ENCODE measurements at regions not wholly inside any gene's neighbourhood (a gene's known extent, or its start where the extent isn't known, plus 50 kb on each side); places are given as distances from the start of the nearest gene placed in this dataset.

DNA sequence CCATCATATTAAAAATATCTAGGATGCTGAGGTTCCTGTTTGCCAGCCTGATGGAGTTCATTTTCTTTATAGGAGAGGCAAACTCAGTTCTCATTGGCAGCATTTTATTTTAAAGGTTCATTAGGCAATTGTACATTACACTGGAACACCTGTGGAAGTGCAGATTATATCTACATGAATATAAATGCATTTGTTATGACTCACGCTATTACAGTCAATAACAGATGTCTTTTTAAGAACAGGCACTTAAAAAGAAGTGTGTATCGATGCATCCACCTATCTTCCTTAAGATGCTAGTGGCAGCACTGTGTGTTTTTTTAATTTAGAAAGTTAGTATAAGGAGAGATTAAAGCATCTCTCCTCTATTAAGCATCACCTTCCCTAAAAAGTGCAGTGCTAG, 276.5 kb downstream of the PRDM2 start:
- no peak for DNase-seq

- DNase-seq = no peak
Measured at GRCh38 chr1:13981142-13981541, 281.2 kb downstream of the PRDM2 start.

GRCh38 chr1:13983393-13983792, 283.4 kb downstream of the PRDM2 start:
- no peak for DNase-seq

DNA sequence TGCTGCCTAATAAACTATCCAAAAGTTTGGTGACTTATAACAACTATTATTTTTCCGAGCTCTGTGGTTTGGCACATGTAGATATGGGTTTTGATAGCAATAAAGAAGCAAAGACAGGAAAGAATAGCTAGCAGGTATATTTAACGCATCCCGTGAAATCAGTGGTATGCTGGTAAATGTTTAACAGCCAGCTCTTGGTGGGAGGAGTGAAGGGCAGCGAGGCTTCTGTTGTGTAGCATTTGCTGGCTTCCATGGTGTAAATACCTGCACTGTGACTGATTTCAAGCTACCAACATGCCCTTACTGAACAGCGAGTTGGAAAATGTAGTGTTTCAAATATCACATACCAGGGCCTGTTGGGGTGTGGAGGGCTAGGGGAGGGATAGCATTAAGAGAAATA, 291.0 kb downstream of the PRDM2 start:
- DNase-seq = no peak

GRCh38 chr1:13992489-13993285, 292.7 kb downstream of the PRDM2 start:
- no peak for DNase-seq

- DNase-seq = no peak
Measured at GRCh38 chr1:13994386-13994785, 294.4 kb downstream of the PRDM2 start.

- DNase-seq = no peak
Measured at GRCh38 chr1:13996334-13996733, 296.3 kb downstream of the PRDM2 start.

DNA sequence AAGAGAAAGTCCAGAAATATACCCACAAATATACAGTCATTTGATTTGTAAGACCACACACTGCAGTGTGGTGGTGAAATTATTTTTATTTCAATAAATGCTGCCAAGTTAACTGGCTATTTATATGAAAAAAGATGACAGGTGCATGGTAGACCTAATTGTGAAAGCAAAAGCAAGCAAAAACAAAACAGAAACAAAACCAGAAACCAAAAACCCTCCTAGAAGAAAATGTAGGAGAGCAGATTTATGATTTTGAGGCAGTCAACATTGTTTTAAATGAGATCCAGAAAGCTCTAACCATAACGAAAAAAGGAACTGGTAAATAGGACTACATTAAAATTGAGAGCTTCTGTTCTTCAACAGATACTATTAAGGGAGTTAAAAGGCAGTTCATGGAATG, 303.6 kb downstream of the PRDM2 start:
- no peak for DNase-seq

GRCh38 chr1:14009582-14009981, 309.6 kb downstream of the PRDM2 start:
- DNase-seq = no peak

GRCh38 chr1:14010476-14010875, 310.5 kb downstream of the PRDM2 start:
- DNase-seq = no peak

DNA sequence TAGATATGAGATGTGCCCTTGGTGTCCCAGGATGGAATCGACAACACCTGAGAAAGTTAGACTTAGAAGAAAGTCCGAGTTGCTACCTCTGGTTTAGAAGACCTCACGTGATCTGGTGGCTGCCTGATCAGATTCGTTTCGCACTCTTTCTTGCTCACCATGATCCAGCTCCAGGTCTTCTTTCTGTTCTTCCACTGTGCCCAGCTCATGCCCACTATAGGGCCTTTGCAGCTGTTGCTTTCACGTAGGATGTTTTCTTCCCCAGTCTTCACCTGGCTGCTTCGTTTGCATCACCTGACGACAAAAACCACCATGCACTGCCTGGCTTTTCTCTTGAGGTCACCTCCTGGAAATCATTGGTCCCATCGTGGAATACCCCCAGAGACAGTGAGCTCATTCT, 311.1 kb downstream of the PRDM2 start:
- DNase-seq = no peak

DNA sequence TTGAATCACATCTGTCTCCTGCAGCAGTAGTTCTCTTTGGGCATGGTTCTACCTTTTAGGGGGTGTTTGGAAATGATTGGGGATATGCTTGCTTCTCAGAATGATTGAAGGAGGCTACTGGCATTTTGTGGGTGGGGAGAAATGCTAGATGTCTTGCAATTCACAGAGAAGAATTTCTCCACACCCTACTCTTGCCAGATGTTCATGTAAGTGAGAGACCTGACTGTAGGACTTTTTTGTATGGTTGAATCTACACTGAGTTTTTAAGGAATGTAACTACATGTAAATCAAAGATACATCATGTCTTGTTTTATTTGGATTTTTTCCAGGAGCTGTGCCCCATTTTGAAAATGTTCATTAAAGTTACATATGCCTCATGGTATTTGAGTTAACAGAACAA, 311.9 kb downstream of the PRDM2 start:
- DNase-seq = no peak

GRCh38 chr1:14014929-14015328, 314.9 kb downstream of the PRDM2 start:
- no peak for DNase-seq

GRCh38 chr1:14015917-14016316, 315.9 kb downstream of the PRDM2 start:
- DNase-seq = no peak

DNA sequence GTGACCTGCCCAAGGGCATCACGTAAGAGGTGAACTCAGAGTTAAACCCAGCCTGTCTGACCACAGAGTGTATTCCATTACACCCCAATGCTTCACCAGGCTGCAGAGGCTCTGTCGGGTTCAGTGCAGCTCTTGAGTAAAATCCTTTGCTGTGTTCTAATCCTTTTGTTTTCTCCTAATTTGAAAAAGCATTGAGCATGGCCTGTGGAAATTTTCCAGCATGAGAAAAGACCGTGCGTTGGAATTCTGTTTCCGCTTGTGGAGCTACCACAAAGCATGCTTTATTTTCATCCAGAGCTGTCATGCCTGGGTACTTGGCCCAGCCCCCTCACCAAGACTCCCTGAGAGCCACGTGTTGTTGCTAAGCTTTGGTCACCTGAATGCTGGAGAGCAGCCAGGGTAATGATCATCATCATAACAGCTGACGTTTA, 317.6 kb downstream of the PRDM2 start:
- no peak for DNase-seq

- no peak for DNase-seq
Measured at GRCh38 chr1:14019461-14019860, 319.5 kb downstream of the PRDM2 start.

GRCh38 chr1:14020006-14020405, 320.0 kb downstream of the PRDM2 start:
- DNase-seq = no peak

DNA sequence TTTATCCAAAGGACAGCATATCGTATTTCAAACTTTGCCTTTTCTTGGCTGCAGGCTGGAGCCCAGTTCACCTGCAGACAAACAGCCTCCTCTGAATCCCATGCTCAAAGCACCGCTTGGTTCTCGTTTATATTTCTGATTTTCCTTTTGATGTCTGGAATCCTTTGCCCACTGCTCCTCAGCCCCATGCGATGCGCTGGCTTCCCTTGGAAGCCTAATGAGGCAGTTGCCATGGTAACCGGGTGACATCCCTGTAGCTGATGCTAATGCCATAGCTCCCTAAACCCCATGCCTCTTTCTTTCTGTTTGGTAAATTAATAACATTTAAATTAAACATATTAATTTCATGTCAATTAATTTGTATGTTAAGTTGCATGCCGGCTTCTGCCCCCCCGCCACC, 327.1 kb downstream of the PRDM2 start:
- DNase-seq = no peak

DNA sequence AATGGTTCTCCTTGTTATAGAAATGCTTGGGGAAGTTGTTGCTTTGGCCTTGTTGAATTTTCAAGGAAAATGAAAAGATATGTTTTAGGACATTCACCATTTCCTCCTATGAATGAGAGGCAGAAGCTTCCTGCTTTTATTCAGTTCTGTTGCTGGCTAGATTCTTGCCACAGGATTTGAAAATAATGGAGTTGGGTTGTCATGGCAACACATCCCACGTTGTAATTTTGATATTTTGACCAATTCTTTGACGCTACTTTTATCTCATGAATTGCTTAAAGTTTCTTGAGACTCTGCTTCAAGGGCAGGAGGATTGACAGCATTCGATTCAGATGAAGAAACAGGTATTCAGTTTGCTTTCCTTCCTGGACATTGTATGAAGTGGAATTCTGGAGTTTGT, 331.5 kb downstream of the PRDM2 start:
- DNase-seq = no peak

DNA sequence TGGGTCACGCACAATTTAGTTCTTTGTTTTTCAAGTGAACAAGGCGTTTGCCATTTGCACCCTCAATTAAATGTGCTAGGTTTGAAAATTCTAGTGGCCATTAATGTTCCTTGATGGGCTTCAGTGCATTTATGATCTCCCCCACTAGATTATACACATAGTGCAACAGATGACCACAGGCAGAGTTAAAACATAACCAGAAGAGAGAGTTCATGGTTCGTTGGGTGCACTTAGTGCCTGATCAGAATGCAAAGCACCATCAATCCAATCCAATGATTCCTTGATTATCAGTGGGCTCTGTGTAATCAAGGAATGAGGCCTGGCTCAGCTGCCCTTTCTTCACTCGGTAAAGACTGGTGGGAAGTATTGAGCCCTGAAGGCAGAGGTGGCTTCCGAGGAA, 334.5 kb downstream of the PRDM2 start:
- no peak for DNase-seq

- no peak for DNase-seq
Measured at GRCh38 chr1:14037101-14037847, 337.3 kb downstream of the PRDM2 start.

GRCh38 chr1:14039582-14040430, 339.8 kb downstream of the PRDM2 start:
- DNase-seq = no peak

DNA sequence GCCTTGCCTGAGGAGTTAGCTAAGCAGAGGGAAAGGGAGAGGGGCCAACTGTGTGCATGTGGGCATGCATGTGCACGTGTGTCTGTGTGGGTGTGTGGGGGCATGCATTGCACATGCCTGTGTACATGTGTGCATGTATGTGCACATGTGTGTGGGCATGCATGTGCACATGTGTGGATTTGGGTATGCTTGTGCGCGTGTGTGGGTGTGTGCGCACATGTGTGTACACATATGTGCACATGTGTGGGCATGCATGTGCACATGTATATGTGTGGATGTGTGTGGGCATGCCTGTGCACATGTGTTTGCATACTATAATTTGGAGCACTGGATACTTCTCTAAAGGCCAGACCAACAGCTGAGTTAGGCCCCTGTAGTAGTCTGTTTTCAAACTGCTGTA, 350.0 kb downstream of the PRDM2 start:
- no peak for DNase-seq
